K562 (cell line): ENCODE measurements at regions not wholly inside any gene's neighbourhood (a gene's known extent, or its start where the extent isn't known, plus 50 kb on each side); places are given as distances from the start of the nearest gene placed in this dataset.

Experiments
- ATAC-seq: fragments of 200-7000 bp; cut with Tn5 transposase; 3 replicates; pipeline ENCODE4 v1.9.1; 2020; ENCODE audit warnings: moderate library complexity
- BruUV-seq: library from RNA; stranded (reverse); fragments of 400-500 nt; replicated peaks from 2 replicates; lab custom pipeline; 2021; lab: Mats Ljungman, UMichigan
- CTCF ChIA-PET: fragments of 300-600 bp; formaldehyde crosslinking; extraction: SDS; loops from one replicate; lab custom pipeline; 2021; ENCODE audit warnings: low intra/inter-chr PET ratio; lab: Yijun Ruan, JAX
- POLR2A ChIA-PET: fragments of 300-600, 350-650 bp; sonication (Branson Sonifier 250); formaldehyde crosslinking; extraction: SDS; loops from one replicate; lab custom pipeline; 2021; ENCODE audit warnings: antibody characterized with exemption, inconsistent platforms; lab: Yijun Ruan, JAX
- DNase-seq, 4 experiments: peaks; one replicate each; pipeline versions ENCODE4 v3.0.0 to v3.0.0-alpha.2; 2011 to 2018; ENCODE audit warnings: low spot score in 3 of 4, mixed read lengths in 3 of 4; ENCODE audit errors: extremely low read depth in 1 of 4
- FAIRE-seq: peaks from 2 replicates; lab custom pipeline; 2011; peaks lifted over from hg19 to GRCh38; lab: Jason Lieb, UNC
- H2AFZ ChIP-seq: 2 replicates; pipeline ENCODE4 v1.6.0; 2011; ENCODE audit warnings: low read depth, low read length, control low read depth, inconsistent platforms
- H3K27ac ChIP-seq: fragments of 200-600 bp; 3 replicates; pipeline ENCODE4 v1.8.0; 2011; ENCODE audit warnings: low read depth, mild to moderate bottlenecking, control low read depth, inconsistent platforms, low read length, moderate library complexity, mixed read lengths; ENCODE audit errors: extremely low read depth
- H3K27me3 ChIP-seq, 2 experiments: fragments of 300-600 bp in 1 of 2; 2 replicates in 1 of 2; 3 replicates in 1 of 2; pipeline versions ENCODE4 v1.6.0 to v1.8.0; 2011; ENCODE audit warnings: inconsistent platforms in 2 of 2, low read length in 2 of 2, mild to moderate bottlenecking in 1 of 2, mixed read lengths in 1 of 2, moderate library complexity in 1 of 2; ENCODE audit not compliant: control insufficient read depth in 2 of 2, insufficient read depth in 2 of 2
- H3K36me3 ChIP-seq: fragments of 300-600 bp; 3 replicates; pipeline ENCODE4 v1.8.0; 2011; ENCODE audit warnings: mild to moderate bottlenecking, low read length, inconsistent platforms; ENCODE audit not compliant: control insufficient read depth, insufficient read depth
- H3K4me1 ChIP-seq, 2 experiments: fragments of 200-600 bp in 1 of 2; replicated peaks in 1 of 2; 2 replicates in 1 of 2; 3 replicates in 1 of 2; pipeline versions ENCODE4 v1.5.1 to v1.8.0; 2011; ENCODE audit warnings: inconsistent platforms in 2 of 2, low read length in 2 of 2, mild to moderate bottlenecking in 1 of 2, mixed read lengths in 1 of 2, moderate library complexity in 1 of 2; ENCODE audit not compliant: control insufficient read depth in 2 of 2, insufficient read depth in 2 of 2
- H3K4me2 ChIP-seq: 2 replicates; pipeline ENCODE4 v1.6.1; 2011; ENCODE audit warnings: low read length, control low read depth, inconsistent platforms, mixed read lengths; ENCODE audit not compliant: insufficient read depth
- H3K4me3 ChIP-seq: fragments of 200-600 bp; sonication (generic), shearing (Covaris generic); 2 replicates; pipeline ENCODE4 v1.5.1; 2016; ENCODE audit warnings: control low read depth, inconsistent platforms
- H3K79me2 ChIP-seq: fragments of 200-600 bp; 3 replicates; pipeline ENCODE4 v1.8.0; 2011; ENCODE audit warnings: low read length, inconsistent platforms; ENCODE audit not compliant: control insufficient read depth, insufficient read depth
- H3K9ac ChIP-seq, 2 experiments: 2 replicates each; pipeline versions ENCODE4 v1.6.0 to v1.6.1; 2011; ENCODE audit warnings: low read depth in 2 of 2, low read length in 2 of 2, control low read depth in 1 of 2, inconsistent platforms in 1 of 2, mild to moderate bottlenecking in 1 of 2, mixed read lengths in 1 of 2; ENCODE audit not compliant: insufficient read depth in 1 of 2
- H3K9me1 ChIP-seq: one replicate; pipeline ENCODE4 v1.6.0; 2011; ENCODE audit warnings: inconsistent platforms, mild to moderate bottlenecking, low read length, moderate library complexity; ENCODE audit not compliant: control insufficient read depth, insufficient read depth
- H3K9me3 ChIP-seq: replicated peaks from 2 replicates; pipeline ENCODE4 v1.5.1; 2011; ENCODE audit warnings: low read depth, low read length, inconsistent platforms; ENCODE audit not compliant: control insufficient read depth, insufficient read depth
- H4K20me1 ChIP-seq: replicated peaks from 2 replicates; pipeline ENCODE4 v1.6.1; 2011; ENCODE audit warnings: low read length, inconsistent platforms, mixed read lengths; ENCODE audit not compliant: control insufficient read depth, insufficient read depth
- CBX1 ChIP-seq: sonication (generic); IDR thresholded peaks from 2 replicates; pipeline ENCODE4 v1.6.1; 2016; ENCODE audit warnings: antibody characterized with exemption, low read depth, mild to moderate bottlenecking
- DDX20 ChIP-seq: fragments of 450-650 bp; IDR thresholded peaks from 2 replicates; pipeline ENCODE4 v1.6.1; 2016; ENCODE audit warnings: missing genetic modification characterization, low read depth, mild to moderate bottlenecking, missing compliant biosample characterization, moderate library complexity
- IRF2 ChIP-seq: sonication (generic); formaldehyde crosslinking; IDR thresholded peaks from 2 replicates; pipeline ENCODE4 v1.8.1; 2022; ENCODE audit warnings: mild to moderate bottlenecking, missing genetic modification reagents
- MAFK ChIP-seq: IDR thresholded peaks from 2 replicates; pipeline ENCODE4 v1.6.1; 2011; ENCODE audit warnings: low read length, improper control_type of control experiment
- MCM3 ChIP-seq: fragments of 450-650 bp; IDR thresholded peaks from 2 replicates; pipeline ENCODE4 v1.6.1; 2016
- NCOA2 ChIP-seq, 2 experiments: fragments of 450-650 bp; IDR thresholded peaks; 2 replicates each; pipeline ENCODE4 v1.6.1; 2018; ENCODE audit warnings: mild to moderate bottlenecking in 2 of 2, moderate library complexity in 1 of 2; ENCODE audit not compliant: partially characterized antibody in 2 of 2
- POLR2A ChIP-seq: fragments of 450-650 bp; conservative IDR thresholded peaks from 2 replicates; pipeline ENCODE4 v1.6.1; 2016
- SIN3B ChIP-seq: fragments of 450-650 bp; IDR thresholded peaks from 2 replicates; pipeline ENCODE4 v1.6.1; 2017; ENCODE audit warnings: low read depth, mild to moderate bottlenecking, moderate library complexity
- TBL1XR1 ChIP-seq, 2 experiments: IDR thresholded peaks; 2 replicates each; pipeline ENCODE4 v1.6.1; 2012; ENCODE audit warnings: improper control_type of control experiment in 2 of 2, low read length in 2 of 2, mild to moderate bottlenecking in 1 of 2
- TSC22D4 ChIP-seq: fragments of 450-650 bp; IDR thresholded peaks from 2 replicates; pipeline ENCODE4 v1.6.1; 2016; ENCODE audit warnings: missing genetic modification characterization, missing biosample characterization, control low read depth
- ZBTB43 ChIP-seq: sonication (generic); formaldehyde crosslinking; IDR thresholded peaks from 2 replicates; pipeline ENCODE4 v1.8.0; 2023; ENCODE audit warnings: mild to moderate bottlenecking, missing genetic modification reagents
- ZNF146 ChIP-seq: IDR thresholded peaks from one replicate; pipeline ENCODE4 v1.6.1; 2018; ENCODE audit warnings: missing compliant biosample characterization; ENCODE audit not compliant: unreplicated experiment
- ZNF217 ChIP-seq: sonication (generic); formaldehyde crosslinking; IDR thresholded peaks from 2 replicates; pipeline ENCODE4 v1.8.0; 2022; ENCODE audit warnings: mild to moderate bottlenecking, missing genetic modification reagents
- ZNF253 ChIP-seq: fragments of 250-450 bp; sonication (Bioruptor Pico); conservative IDR thresholded peaks from 2 replicates; pipeline ENCODE4 v1.6.1; 2021; ENCODE audit warnings: mild to moderate bottlenecking
- ZNF347 ChIP-seq: fragments of 450-650 bp; formaldehyde crosslinking; IDR thresholded peaks from 2 replicates; pipeline ENCODE4 v1.4.0; 2020; ENCODE audit warnings: low read depth, mild to moderate bottlenecking, moderate library complexity
- in situ Hi-C: fragments of 300-500 bp; cut with MboI; formaldehyde crosslinking; loops from 4 replicates; pipeline ENCODE4 v1.15.0; 2018; ENCODE audit warnings: inconsistent platforms, mixed read lengths
- intact Hi-C: fragments of 100-400 bp; cut with micrococcal nuclease; formaldehyde crosslinking; loops from 2 replicates; pipeline ENCODE4 v1.14.2; 2022
- TF ChIP-seq, protein P1 (sequence below): fragments of 450-650 bp; IDR thresholded peaks from 2 replicates; pipeline ENCODE4 v1.7.1; 2018; ENCODE audit warnings: mild to moderate bottlenecking, low read depth; ENCODE audit not compliant: partially characterized antibody
- TF ChIP-seq, protein P2 (sequence below): fragments of 250-450 bp; sonication (Bioruptor Pico); IDR thresholded peaks from 2 replicates; pipeline ENCODE4 v1.4.0; 2020; ENCODE audit warnings: borderline replicate concordance

DNA sequence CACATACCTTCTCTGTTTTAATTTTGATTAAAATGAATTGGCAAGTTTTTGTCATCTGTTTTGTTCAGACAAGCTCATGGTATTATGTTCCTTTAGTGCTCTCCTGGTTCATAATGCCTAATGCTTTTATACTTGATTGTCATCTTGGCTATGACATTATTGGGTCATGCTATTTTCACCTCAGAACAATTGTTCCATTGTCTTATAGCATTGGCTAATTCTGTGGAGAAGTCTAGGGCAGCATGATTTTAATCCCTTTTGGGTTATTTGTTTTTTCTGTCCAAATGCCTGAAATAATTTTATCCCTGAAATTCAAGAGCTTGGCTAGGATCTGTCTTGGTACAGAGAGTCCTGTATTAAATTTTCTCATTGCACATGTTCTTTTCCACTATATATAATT lies 83.8 kb upstream of the CCDC85A start:
- no peak overlapping the region for H3K27ac ChIP-seq
- BruUV-seq = no TSS peak
- ChIA-PET POLR2A (no interaction called here), CTCF (no interaction called here)
- in situ Hi-C loops = no loop called here
- ATAC-seq (no peak), FAIRE-seq (no peak), DNase-seq (no peak)
- TF ChIP-seq ZNF253 (CRISPR knock-in tag) (no peak), ZNF217 (no peak), NCOA2 (IDR thresholded peaks at IDR 0.05; ENCODE audit: partially characterized antibody in 2 of 2) (no peak), SIN3B (no peak), MCM3 (no peak), TBL1XR1 (IDR thresholded peaks at IDR 0.05; ENCODE audit: low read length in 2 of 2) (no peak), POLR2A (no peak), CBX1 (no peak), MAFK (no peak), ZBTB43 (no peak), ZNF347 (CRISPR knock-in tag) (no peak), TSC22D4 (tag) (no peak), IRF2 (CRISPR knock-in tag) (no peak), ZNF146 (CRISPR knock-in tag) (no peak), DDX20 (tag) (no peak)
- TF ChIP-seq, protein P1, sequence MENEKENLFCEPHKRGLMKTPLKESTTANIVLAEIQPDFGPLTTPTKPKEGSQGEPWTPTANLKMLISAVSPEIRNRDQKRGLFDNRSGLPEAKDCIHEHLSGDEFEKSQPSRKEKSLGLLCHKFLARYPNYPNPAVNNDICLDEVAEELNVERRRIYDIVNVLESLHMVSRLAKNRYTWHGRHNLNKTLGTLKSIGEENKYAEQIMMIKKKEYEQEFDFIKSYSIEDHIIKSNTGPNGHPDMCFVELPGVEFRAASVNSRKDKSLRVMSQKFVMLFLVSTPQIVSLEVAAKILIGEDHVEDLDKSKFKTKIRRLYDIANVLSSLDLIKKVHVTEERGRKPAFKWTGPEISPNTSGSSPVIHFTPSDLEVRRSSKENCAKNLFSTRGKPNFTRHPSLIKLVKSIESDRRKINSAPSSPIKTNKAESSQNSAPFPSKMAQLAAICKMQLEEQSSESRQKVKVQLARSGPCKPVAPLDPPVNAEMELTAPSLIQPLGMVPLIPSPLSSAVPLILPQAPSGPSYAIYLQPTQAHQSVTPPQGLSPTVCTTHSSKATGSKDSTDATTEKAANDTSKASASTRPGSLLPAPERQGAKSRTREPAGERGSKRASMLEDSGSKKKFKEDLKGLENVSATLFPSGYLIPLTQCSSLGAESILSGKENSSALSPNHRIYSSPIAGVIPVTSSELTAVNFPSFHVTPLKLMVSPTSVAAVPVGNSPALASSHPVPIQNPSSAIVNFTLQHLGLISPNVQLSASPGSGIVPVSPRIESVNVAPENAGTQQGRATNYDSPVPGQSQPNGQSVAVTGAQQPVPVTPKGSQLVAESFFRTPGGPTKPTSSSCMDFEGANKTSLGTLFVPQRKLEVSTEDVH = no peak
- TF ChIP-seq, protein P2, sequence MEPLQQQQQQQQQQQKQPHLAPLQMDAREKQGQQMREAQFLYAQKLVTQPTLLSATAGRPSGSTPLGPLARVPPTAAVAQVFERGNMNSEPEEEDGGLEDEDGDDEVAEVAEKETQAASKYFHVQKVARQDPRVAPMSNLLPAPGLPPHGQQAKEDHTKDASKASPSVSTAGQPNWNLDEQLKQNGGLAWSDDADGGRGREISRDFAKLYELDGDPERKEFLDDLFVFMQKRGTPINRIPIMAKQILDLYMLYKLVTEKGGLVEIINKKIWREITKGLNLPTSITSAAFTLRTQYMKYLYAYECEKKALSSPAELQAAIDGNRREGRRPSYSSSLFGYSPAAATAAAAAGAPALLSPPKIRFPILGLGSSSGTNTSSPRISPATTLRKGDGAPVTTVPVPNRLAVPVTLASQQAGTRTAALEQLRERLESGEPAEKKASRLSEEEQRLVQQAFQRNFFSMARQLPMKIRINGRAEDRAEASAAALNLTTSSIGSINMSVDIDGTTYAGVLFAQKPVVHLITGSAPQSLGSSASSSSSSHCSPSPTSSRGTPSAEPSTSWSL (CRISPR knock-in tag) = no peak
- no peaks in the 10 kb centered on the region for H4K20me1 ChIP-seq
- intact Hi-C loops = no loop called here
- no peaks in the 10 kb centered on the region; a peak in 1 of 5 replicates for H3K27me3 ChIP-seq
- H3K36me3 ChIP-seq = no peaks in the 10 kb centered on the region
- H3K4me2 ChIP-seq = no peak overlapping the region
- no peaks in the 10 kb centered on the region for H3K9me1 ChIP-seq
- no peak overlapping the region for H3K4me3 ChIP-seq
- H2AFZ ChIP-seq = no peak overlapping the region
- no peaks in the 10 kb centered on the region for H3K4me1 ChIP-seq
- H3K9me3 ChIP-seq = no peaks in the 10 kb centered on the region
- H3K79me2 ChIP-seq = no peaks in the 10 kb centered on the region
- H3K9ac ChIP-seq = no peak overlapping the region
